Activated naive CD4-positive, alpha-beta T cell treated with anti-CD3 and anti-CD28 coated beads, Interleukin-2, amount 10 ng/mL, durations not matched to agents 7 days and 5 days (primary cell): ENCODE measurements at regions not wholly inside any gene's neighbourhood (a gene's known extent, or its start where the extent isn't known, plus 50 kb on each side); places are given as distances from the start of the nearest gene placed in this dataset.
"Not testable (repeated sequence)": the region's sequence is repeated elsewhere in the genome, so short reads cannot be mapped to it uniquely, and the experiment has no call there.

Experiments
- CTCF ChIA-PET: fragments of 350-600 bp; sonication (Branson Sonifier 250); formaldehyde crosslinking; loops from one replicate; lab custom pipeline; 2021; ENCODE audit warnings: antibody characterized with exemption; lab: Charles Lee
- DNase-seq: peaks from one replicate; pipeline ENCODE4 v3.0.0-alpha.2; 2020
- H3K27ac Mint-ChIP-seq: one replicate; pipeline ENCODE4 v1.8.0; 2021; ENCODE audit warnings: mild to moderate bottlenecking, moderate library complexity, mixed read lengths
- H3K27me3 Mint-ChIP-seq: one replicate; pipeline ENCODE4 v1.8.0; 2021; ENCODE audit warnings: mild to moderate bottlenecking, mixed read lengths
- H3K36me3 Mint-ChIP-seq: one replicate; pipeline ENCODE4 v1.8.0; 2021; ENCODE audit warnings: mixed read lengths
- H3K4me1 Mint-ChIP-seq: one replicate; pipeline ENCODE4 v1.8.0; 2021; ENCODE audit warnings: mixed read lengths
- H3K4me3 Mint-ChIP-seq: one replicate; pipeline ENCODE4 v1.8.0; 2021; ENCODE audit warnings: mild to moderate bottlenecking, moderate library complexity, mixed read lengths
- H3K9me3 Mint-ChIP-seq: one replicate; pipeline ENCODE4 v1.8.0; 2021; ENCODE audit warnings: mixed read lengths

DNA sequence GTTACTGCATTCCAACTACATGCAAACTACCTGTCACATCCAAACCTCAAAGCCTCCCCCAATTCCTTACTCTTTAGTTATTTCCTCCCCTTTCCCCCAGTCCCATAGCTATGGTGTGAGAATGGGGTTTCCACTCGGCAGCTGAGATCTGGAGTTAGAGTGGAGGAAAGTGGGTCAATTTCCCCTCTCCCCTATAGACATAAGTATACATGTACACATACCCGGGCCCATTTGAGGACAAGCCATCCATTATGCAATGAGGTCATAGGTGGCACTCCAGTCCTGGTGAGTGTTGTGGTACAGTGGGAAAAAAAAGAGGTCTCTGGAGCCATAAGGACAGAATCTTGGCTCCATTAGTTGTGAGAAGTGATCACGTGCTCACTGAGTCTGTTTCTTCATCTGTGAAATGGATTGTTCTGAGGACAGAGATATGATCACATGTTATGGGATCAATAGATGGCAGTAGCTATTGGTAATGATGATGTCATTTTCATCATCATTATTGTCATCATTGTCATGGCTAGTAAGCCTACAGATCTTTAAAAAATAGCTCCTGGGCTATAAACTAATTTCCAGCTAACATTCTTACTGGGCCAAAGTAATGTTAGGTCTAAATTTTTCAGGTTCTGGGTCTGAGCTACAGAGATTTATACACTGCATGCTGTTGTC is 119.0 kb downstream of the BCL2L11 start:
- no peak overlapping the region for H3K4me3 Mint-ChIP-seq
- H3K27me3 Mint-ChIP-seq, result no peaks in the 10 kb centered on the region
- H3K4me1 Mint-ChIP-seq, result peaks cover 28% of the 10 kb centered on the region
- peaks cover 5% of the 10 kb centered on the region for H3K9me3 Mint-ChIP-seq
- peak overlapping the region; percentile 90 for H3K27ac Mint-ChIP-seq
- peaks cover 38% of the 10 kb centered on the region for H3K36me3 Mint-ChIP-seq
- no peak for DNase-seq
- CTCF ChIA-PET, result no interaction called here

DNA sequence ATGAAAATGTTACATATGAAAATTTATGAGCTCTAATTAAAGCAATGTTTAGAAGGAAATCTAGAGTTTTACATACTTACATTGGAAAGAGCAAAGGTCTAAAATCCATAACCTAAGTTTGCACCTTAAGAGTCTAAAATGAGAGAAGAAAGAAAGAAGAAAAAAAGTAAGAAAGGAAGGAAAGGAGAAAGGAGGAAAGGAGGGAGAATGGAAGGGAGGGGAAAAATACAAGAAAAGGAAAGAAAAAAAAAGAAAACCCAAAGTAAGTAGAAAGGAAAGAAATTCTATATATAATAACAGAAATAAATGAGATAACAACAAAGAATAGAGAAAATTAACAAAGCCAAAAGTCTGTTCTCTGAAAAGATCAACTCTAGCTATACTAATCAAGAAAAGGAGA is 122.6 kb downstream of the BCL2L11 start:
- H3K36me3 Mint-ChIP-seq, result peaks cover 28% of the 10 kb centered on the region
- H3K9me3 Mint-ChIP-seq, result peaks cover 4% of the 10 kb centered on the region
- H3K27ac Mint-ChIP-seq, result no peak overlapping the region
- DNase-seq, result no peak
- CTCF ChIA-PET, result no interaction called here
- no peaks in the 10 kb centered on the region for H3K27me3 Mint-ChIP-seq
- H3K4me1 Mint-ChIP-seq, result peaks cover 22% of the 10 kb centered on the region
- H3K4me3 Mint-ChIP-seq, result no peak overlapping the region

DNA sequence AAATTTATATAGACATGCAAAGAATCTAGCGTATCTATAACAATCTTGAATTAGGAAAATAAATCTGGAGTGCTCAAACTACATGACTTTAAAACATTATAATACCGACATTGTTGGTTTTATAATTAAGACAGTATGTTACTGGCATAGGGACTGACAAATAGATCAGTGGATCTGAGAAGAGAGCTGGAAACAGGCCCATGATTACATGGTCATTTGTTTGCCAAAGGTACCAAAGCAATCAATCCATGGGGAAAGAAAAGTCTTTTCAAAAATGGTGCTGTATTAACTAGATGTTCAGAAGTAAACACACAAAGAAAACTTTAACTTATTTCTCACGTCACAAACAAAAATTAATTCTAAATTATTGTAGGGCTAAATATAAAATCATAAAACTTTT is 124.2 kb downstream of the BCL2L11 start:
- Mint-ChIP-seq H3K36me3 (peaks cover 21% of the 10 kb centered on the region), H3K4me1 (peaks cover 7% of the 10 kb centered on the region), H3K27ac (no peak overlapping the region), H3K9me3 (no peaks in the 10 kb centered on the region), H3K4me3 (no peak overlapping the region), H3K27me3 (no peaks in the 10 kb centered on the region)
- DNase-seq, result no peak
- CTCF ChIA-PET, result no interaction called here

DNA sequence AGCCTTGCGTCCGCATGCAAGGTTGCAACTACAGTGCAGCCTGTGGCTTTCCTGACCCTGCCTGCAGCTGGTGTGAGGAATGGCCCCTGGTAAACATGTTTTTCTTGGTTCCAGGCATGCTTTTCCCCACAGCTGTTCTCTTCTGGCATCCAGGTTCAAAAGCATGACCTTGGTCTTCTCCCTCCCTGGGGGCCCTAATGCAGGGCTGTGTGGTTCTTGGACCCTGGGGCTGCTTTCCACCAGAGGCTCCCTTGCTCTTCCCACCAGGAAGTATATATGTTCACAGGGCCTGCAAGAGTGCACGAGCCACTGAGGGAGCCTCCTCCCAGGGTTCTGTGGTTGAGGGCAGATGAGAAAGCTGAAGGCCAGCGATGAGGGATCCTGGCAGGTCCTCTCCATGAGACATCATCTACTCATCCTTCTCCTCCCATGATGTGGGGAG is 125.9 kb downstream of the BCL2L11 start:
- Mint-ChIP-seq H3K27me3 (no peaks in the 10 kb centered on the region), H3K9me3 (peaks cover 5% of the 10 kb centered on the region), H3K4me3 (no peak overlapping the region), H3K4me1 (no peaks in the 10 kb centered on the region), H3K27ac (no peak overlapping the region), H3K36me3 (peaks cover 20% of the 10 kb centered on the region)
- no peak for DNase-seq
- CTCF ChIA-PET, result no interaction called here

DNA sequence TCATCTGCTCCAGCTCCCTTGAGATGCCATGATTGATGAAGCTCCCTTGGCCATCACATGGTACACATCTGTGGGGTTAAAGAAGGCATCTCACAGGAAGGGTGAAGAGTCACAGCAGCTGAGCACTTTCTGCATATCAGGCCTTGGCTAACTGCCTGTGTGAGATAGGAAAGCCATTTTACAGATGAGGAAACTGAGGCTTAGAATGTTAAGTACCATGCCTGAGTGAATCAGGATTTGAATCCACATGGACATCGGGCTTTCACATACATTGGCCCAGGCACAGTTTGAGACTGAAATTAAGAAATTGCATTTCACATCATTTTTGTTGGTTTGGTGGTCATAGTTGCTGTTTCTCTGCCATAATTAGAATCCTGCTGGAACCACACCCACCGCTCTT is 126.8 kb downstream of the BCL2L11 start:
- CTCF ChIA-PET, result no interaction called here

GRCh38 chr2:111249806-111250205 is 129.1 kb downstream of the BCL2L11 start:
- no peaks in the 10 kb centered on the region for H3K4me1 Mint-ChIP-seq
- CTCF ChIA-PET, result no interaction called here
- DNase-seq, result no peak
- H3K4me3 Mint-ChIP-seq, result no peak overlapping the region
- no peak overlapping the region for H3K27ac Mint-ChIP-seq
- H3K36me3 Mint-ChIP-seq, result peaks cover 29% of the 10 kb centered on the region
- H3K27me3 Mint-ChIP-seq, result no peaks in the 10 kb centered on the region
- H3K9me3 Mint-ChIP-seq, result peaks cover 13% of the 10 kb centered on the region

More for the DNA sequence above, 126.8 kb downstream of the BCL2L11 start:
- Mint-ChIP-seq H3K4me1 (no peaks in the 10 kb centered on the region), H3K4me3 (no peak overlapping the region), H3K36me3 (peaks cover 29% of the 10 kb centered on the region), H3K27me3 (no peaks in the 10 kb centered on the region), H3K27ac (no peak overlapping the region), H3K9me3 (peaks cover 13% of the 10 kb centered on the region)
- no peak for DNase-seq

- Mint-ChIP-seq H3K4me1 (no peaks in the 10 kb centered on the region), H3K27ac (no peak overlapping the region), H3K9me3 (peaks cover 13% of the 10 kb centered on the region), H3K27me3 (no peaks in the 10 kb centered on the region), H3K4me3 (no peak overlapping the region), H3K36me3 (peaks cover 29% of the 10 kb centered on the region)
- CTCF ChIA-PET, result no interaction called here
- DNase-seq, result no peak
Observed at GRCh38 chr2:111250448-111251030, 129.8 kb downstream of the BCL2L11 start.

DNA sequence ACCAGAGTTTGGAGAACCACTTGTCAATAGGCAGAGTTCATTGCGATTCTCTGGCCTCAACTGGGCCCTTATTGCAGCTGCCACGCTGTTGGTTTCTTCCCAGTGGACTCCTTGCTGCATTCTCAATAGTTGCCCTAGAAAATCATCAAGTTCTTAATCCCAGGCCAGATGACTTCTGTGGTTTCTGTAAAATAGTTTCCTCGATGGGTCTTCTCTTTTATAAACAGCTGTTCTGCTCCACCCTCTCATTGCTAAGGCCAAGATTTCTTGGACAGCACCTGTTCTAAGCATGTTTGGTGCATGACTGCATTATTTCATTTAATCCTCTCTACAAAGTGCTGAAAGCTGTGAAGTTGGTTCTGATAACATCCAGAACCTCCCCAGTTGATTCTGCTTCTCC is 131.0 kb downstream of the BCL2L11 start:
- peaks cover 26% of the 10 kb centered on the region for H3K36me3 Mint-ChIP-seq
- CTCF ChIA-PET, result no interaction called here
- no peaks in the 10 kb centered on the region for H3K4me1 Mint-ChIP-seq
- H3K4me3 Mint-ChIP-seq, result no peak overlapping the region
- DNase-seq, result no peak
- H3K27ac Mint-ChIP-seq, result no peak overlapping the region
- peaks cover 13% of the 10 kb centered on the region for H3K9me3 Mint-ChIP-seq
- H3K27me3 Mint-ChIP-seq, result no peaks in the 10 kb centered on the region

- Mint-ChIP-seq H3K27me3 (no peaks in the 10 kb centered on the region), H3K9me3 (peaks cover 13% of the 10 kb centered on the region), H3K4me1 (no peaks in the 10 kb centered on the region), H3K4me3 (no peak overlapping the region), H3K36me3 (peaks cover 21% of the 10 kb centered on the region), H3K27ac (no peak overlapping the region)
- no peak for DNase-seq
- CTCF ChIA-PET, result no interaction called here
Observed at GRCh38 chr2:111252436-111252835, 131.7 kb downstream of the BCL2L11 start.

GRCh38 chr2:111254916-111255315 is 134.2 kb downstream of the BCL2L11 start:
- peaks cover 13% of the 10 kb centered on the region for H3K9me3 Mint-ChIP-seq
- DNase-seq, CTCF ChIA-PET, H3K4me3 Mint-ChIP-seq, H3K27me3 Mint-ChIP-seq, H3K4me1 Mint-ChIP-seq, H3K27ac Mint-ChIP-seq: not testable (repeated sequence)
- H3K36me3 Mint-ChIP-seq, result peaks cover 21% of the 10 kb centered on the region

GRCh38 chr2:111256628-111257027 is 135.9 kb downstream of the BCL2L11 start:
- H3K4me3 Mint-ChIP-seq, H3K4me1 Mint-ChIP-seq, H3K27me3 Mint-ChIP-seq, H3K9me3 Mint-ChIP-seq, H3K27ac Mint-ChIP-seq, DNase-seq, CTCF ChIA-PET: not testable (repeated sequence)
- H3K36me3 Mint-ChIP-seq, result peaks cover 15% of the 10 kb centered on the region

- H3K27me3 Mint-ChIP-seq, H3K9me3 Mint-ChIP-seq, H3K4me1 Mint-ChIP-seq, CTCF ChIA-PET, DNase-seq, H3K4me3 Mint-ChIP-seq, H3K27ac Mint-ChIP-seq, H3K36me3 Mint-ChIP-seq: not testable (repeated sequence)
Observed at GRCh38 chr2:111257607-111258006, 136.9 kb downstream of the BCL2L11 start.

DNA sequence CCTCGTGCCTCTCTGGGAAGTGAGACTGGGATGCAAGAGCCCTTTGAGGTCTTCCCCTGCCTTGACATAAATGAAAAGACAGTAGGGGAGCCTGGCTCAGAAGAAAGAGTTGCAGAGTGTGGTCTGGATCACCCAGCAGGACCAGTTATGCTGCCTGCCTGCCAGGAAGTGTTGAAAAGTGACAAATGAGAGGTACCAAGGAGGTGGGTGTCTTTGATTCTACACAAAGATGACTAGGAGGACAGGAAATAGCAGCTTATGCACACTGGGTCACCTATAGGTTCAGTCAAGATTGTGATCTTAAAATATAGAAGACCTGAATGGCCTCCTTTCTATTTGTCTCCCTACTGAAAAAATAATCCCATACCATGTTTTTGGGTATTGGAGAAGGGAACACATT is 137.6 kb downstream of the BCL2L11 start:
- H3K36me3 Mint-ChIP-seq, H3K9me3 Mint-ChIP-seq, CTCF ChIA-PET, H3K4me3 Mint-ChIP-seq, H3K27me3 Mint-ChIP-seq, H3K4me1 Mint-ChIP-seq, DNase-seq, H3K27ac Mint-ChIP-seq: not testable (repeated sequence)

GRCh38 chr2:111262627-111263379 is 142.1 kb downstream of the BCL2L11 start:
- CTCF ChIA-PET, H3K4me1 Mint-ChIP-seq, H3K27me3 Mint-ChIP-seq, DNase-seq, H3K4me3 Mint-ChIP-seq, H3K27ac Mint-ChIP-seq, H3K9me3 Mint-ChIP-seq: not testable (repeated sequence)
- peaks cover 12% of the 10 kb centered on the region for H3K36me3 Mint-ChIP-seq
